K562 (cell line): ENCODE measurements at regions not wholly inside any gene's neighbourhood (a gene's known extent, or its start where the extent isn't known, plus 50 kb on each side); places are given as distances from the start of the nearest gene placed in this dataset.

Source experiments
- CHD2 ChIP-seq: IDR thresholded peaks from 2 replicates; pipeline ENCODE4 v1.6.1; 2011; ENCODE audit warnings: low read depth, low read length
- EHMT2 ChIP-seq: fragments of 450-650 bp; IDR thresholded peaks from 2 replicates; pipeline ENCODE4 v1.6.1; 2018; ENCODE audit warnings: antibody characterized with exemption
- ELF4 ChIP-seq: fragments of 450-650 bp; formaldehyde crosslinking; IDR thresholded peaks from 2 replicates; pipeline ENCODE4 v1.4.0; 2022; ENCODE audit warnings: missing genetic modification characterization
- FOS ChIP-seq: IDR thresholded peaks from 3 replicates; pipeline ENCODE4 v1.6.1; 2011; ENCODE audit not compliant: insufficient read length; ENCODE audit errors: extremely low read depth
- FOSL1 ChIP-seq: fragments of 200-800 bp; sonication (Bioruptor generic); conservative IDR thresholded peaks from 2 replicates; pipeline ENCODE4 v1.6.1; 2016; ENCODE audit warnings: missing genetic modification characterization, missing compliant biosample characterization
- FOXA3 ChIP-seq, 2 experiments: fragments of 450-650 bp in 1 of 2; sonication (generic) in 1 of 2; formaldehyde crosslinking; IDR thresholded peaks in 1 of 2; conservative IDR thresholded peaks in 1 of 2; 2 replicates each; pipeline versions ENCODE4 v1.4.0 to v1.8.0; 2020 to 2022; ENCODE audit warnings: mild to moderate bottlenecking in 2 of 2, missing genetic modification reagents in 1 of 2
- JUND ChIP-seq, 2 experiments: IDR thresholded peaks; 2 replicates in 1 of 2; 3 replicates in 1 of 2; pipeline ENCODE4 v1.6.1; 2011; ENCODE audit warnings: borderline replicate concordance in 2 of 2, low read depth in 2 of 2, low read length in 2 of 2, improper control_type of control experiment in 1 of 2, missing biosample characterization in 1 of 2, missing genetic modification characterization in 1 of 2, missing genetic modification reagents in 1 of 2
- L3MBTL2 ChIP-seq: fragments of 450-650 bp; IDR thresholded peaks from 2 replicates; pipeline ENCODE4 v1.6.1; 2016; ENCODE audit warnings: mild to moderate bottlenecking, moderate library complexity
- MBD2 ChIP-seq: sonication (generic); IDR thresholded peaks from 2 replicates; pipeline ENCODE4 v1.6.1; 2016; ENCODE audit warnings: low read depth, borderline replicate concordance
- NEUROD1 ChIP-seq: fragments of 150-350 bp; IDR thresholded peaks from 2 replicates; pipeline ENCODE4 v1.6.1; 2014; ENCODE audit warnings: borderline replicate concordance, low read length, low read depth; ENCODE audit not compliant: partially characterized antibody
- NFIC ChIP-seq: fragments of 450-650 bp; IDR thresholded peaks from 2 replicates; pipeline ENCODE4 v1.6.1; 2017; ENCODE audit warnings: mild to moderate bottlenecking, inconsistent platforms
- NFYB ChIP-seq: IDR thresholded peaks from 2 replicates; pipeline ENCODE4 v1.6.1; 2011; ENCODE audit warnings: mild to moderate bottlenecking, moderate library complexity; ENCODE audit not compliant: insufficient read length; ENCODE audit errors: extremely low read depth
- POLR2AphosphoS2 ChIP-seq: IDR thresholded peaks from 2 replicates; pipeline ENCODE4 v1.6.1; 2012; ENCODE audit warnings: low read length, improper control_type of control experiment
- PPARD ChIP-seq: fragments of 250-450 bp; sonication (Bioruptor Pico); IDR thresholded peaks from 2 replicates; pipeline ENCODE4 v1.8.0; 2022; ENCODE audit warnings: inconsistent platforms, mild to moderate bottlenecking, moderate library complexity
- ZBTB1 ChIP-seq: sonication (generic); formaldehyde crosslinking; IDR thresholded peaks from 2 replicates; pipeline ENCODE4 v1.8.1; 2023; ENCODE audit warnings: missing genetic modification reagents, low read depth, mild to moderate bottlenecking, borderline replicate concordance
- TF ChIP-seq, protein P1 (sequence below), 2 experiments: fragments of 150-350 bp in 1 of 2; IDR thresholded peaks; 2 replicates each; pipeline ENCODE4 v1.6.1; 2012 to 2016; ENCODE audit warnings: low read depth in 2 of 2, low read length in 2 of 2, mild to moderate bottlenecking in 1 of 2, moderate library complexity in 1 of 2
- TF ChIP-seq, protein P2 (sequence below): fragments of 450-650 bp; IDR thresholded peaks from 2 replicates; pipeline ENCODE4 v1.6.1; 2016
- TF ChIP-seq, protein P3 (sequence below): sonication (generic); formaldehyde crosslinking; IDR thresholded peaks from 2 replicates; pipeline ENCODE4 v1.5.0; 2020; ENCODE audit warnings: missing genetic modification reagents
- TF ChIP-seq, protein P4 (sequence below), 2 experiments: fragments of 450-650 bp in 1 of 2; sonication (generic) in 1 of 2; formaldehyde crosslinking in 1 of 2; IDR thresholded peaks in 1 of 2; conservative IDR thresholded peaks in 1 of 2; 2 replicates each; pipeline versions ENCODE4 v1.6.1 to v1.8.1; 2016 to 2023; ENCODE audit warnings: mild to moderate bottlenecking in 2 of 2, moderate library complexity in 2 of 2, inconsistent platforms in 1 of 2, missing genetic modification reagents in 1 of 2

DNA sequence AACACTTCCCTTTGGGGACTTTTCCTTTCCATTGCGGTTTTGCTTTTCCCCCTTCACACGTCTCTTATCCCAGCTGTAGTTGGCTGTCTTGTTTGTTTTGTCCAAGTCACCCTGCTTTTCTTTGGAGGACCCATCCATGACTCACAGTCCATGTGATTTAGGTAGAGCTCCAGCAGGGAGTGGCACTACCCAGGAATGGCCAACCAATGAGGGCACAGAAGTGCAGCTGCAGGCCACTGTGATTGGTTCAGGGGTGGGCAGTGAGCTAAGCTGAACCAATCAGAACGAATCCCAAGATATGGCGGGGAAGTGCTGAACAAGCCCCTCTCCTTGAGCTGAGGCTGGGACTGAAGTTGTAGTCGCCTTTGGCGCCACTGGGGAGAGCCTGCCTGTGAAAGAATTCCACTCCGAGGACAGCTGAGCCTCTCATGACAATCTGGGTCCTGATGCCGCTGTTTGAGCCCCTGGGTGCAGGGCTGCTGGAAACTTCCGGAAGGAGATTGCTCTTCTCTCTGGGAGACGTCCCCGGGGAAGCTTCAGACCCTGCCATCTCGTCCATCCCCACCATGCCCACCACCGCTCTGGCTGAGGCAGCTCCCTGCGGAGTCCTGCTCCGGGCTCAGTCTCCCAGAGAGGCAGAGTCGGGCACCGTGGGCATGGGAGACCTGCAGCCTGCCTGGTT is 62.9 kb upstream of the URI1 start (continued):
- TF ChIP-seq FOS = peak; percentile 94
- TF ChIP-seq, protein P1, sequence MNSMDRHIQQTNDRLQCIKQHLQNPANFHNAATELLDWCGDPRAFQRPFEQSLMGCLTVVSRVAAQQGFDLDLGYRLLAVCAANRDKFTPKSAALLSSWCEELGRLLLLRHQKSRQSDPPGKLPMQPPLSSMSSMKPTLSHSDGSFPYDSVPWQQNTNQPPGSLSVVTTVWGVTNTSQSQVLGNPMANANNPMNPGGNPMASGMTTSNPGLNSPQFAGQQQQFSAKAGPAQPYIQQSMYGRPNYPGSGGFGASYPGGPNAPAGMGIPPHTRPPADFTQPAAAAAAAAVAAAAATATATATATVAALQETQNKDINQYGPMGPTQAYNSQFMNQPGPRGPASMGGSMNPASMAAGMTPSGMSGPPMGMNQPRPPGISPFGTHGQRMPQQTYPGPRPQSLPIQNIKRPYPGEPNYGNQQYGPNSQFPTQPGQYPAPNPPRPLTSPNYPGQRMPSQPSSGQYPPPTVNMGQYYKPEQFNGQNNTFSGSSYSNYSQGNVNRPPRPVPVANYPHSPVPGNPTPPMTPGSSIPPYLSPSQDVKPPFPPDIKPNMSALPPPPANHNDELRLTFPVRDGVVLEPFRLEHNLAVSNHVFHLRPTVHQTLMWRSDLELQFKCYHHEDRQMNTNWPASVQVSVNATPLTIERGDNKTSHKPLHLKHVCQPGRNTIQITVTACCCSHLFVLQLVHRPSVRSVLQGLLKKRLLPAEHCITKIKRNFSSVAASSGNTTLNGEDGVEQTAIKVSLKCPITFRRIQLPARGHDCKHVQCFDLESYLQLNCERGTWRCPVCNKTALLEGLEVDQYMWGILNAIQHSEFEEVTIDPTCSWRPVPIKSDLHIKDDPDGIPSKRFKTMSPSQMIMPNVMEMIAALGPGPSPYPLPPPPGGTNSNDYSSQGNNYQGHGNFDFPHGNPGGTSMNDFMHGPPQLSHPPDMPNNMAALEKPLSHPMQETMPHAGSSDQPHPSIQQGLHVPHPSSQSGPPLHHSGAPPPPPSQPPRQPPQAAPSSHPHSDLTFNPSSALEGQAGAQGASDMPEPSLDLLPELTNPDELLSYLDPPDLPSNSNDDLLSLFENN (IDR thresholded peaks at IDR 0.05; ENCODE audit: low read depth in 2 of 2, low read length in 2 of 2) = no peak
- TF ChIP-seq FOXA3 (CRISPR knock-in tag; conservative IDR thresholded peaks at IDR 0.05 in 1 of 2, IDR thresholded peaks at IDR 0.05 in 1 of 2) = peak in 1 of 2 experiments; percentile 40; a peak in 2 of 4 replicates
- 0 out of 2 replicates have a peak, but pooled peaks have one; percentile 38 for TF ChIP-seq ELF4 (CRISPR knock-in tag)
- peak; percentile 90 for TF ChIP-seq FOSL1 (tag)
- TF ChIP-seq NFYB = peak; percentile 96
- TF ChIP-seq POLR2AphosphoS2 = no peak
- peak; percentile 56; the same call in 1 of the 2 replicates for TF ChIP-seq CHD2
- TF ChIP-seq MBD2 = peak; percentile 86; the same call in 1 of the 2 replicates
- TF ChIP-seq NFIC = no peak
- peak; percentile 82 for TF ChIP-seq L3MBTL2
- TF ChIP-seq, protein P2, sequence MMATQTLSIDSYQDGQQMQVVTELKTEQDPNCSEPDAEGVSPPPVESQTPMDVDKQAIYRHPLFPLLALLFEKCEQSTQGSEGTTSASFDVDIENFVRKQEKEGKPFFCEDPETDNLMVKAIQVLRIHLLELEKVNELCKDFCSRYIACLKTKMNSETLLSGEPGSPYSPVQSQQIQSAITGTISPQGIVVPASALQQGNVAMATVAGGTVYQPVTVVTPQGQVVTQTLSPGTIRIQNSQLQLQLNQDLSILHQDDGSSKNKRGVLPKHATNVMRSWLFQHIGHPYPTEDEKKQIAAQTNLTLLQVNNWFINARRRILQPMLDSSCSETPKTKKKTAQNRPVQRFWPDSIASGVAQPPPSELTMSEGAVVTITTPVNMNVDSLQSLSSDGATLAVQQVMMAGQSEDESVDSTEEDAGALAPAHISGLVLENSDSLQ = 0 out of 2 replicates have a peak, but pooled peaks have one; percentile 27
- peak; percentile 46; the same call in 1 of the 2 replicates for TF ChIP-seq EHMT2
- TF ChIP-seq JUND (IDR thresholded peaks at IDR 0.05; ENCODE audit: borderline replicate concordance, low read depth, low read length) = peak; percentile 76
- TF ChIP-seq JUND (tag; IDR thresholded peaks at IDR 0.05; ENCODE audit: borderline replicate concordance, low read depth, low read length) = peak; percentile 68; the same call in 1 of the 3 replicates
- no peak for TF ChIP-seq PPARD
- no peak for TF ChIP-seq ZBTB1 (CRISPR knock-in tag)
- TF ChIP-seq, protein P3, sequence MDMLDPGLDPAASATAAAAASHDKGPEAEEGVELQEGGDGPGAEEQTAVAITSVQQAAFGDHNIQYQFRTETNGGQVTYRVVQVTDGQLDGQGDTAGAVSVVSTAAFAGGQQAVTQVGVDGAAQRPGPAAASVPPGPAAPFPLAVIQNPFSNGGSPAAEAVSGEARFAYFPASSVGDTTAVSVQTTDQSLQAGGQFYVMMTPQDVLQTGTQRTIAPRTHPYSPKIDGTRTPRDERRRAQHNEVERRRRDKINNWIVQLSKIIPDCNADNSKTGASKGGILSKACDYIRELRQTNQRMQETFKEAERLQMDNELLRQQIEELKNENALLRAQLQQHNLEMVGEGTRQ (CRISPR knock-in tag) = 0 out of 2 replicates have a peak, but pooled peaks have one; percentile 4
- TF ChIP-seq, protein P4, sequence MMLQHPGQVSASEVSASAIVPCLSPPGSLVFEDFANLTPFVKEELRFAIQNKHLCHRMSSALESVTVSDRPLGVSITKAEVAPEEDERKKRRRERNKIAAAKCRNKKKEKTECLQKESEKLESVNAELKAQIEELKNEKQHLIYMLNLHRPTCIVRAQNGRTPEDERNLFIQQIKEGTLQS (IDR thresholded peaks at IDR 0.05) = peak; percentile 71; the same call in 1 of the 2 replicates
- TF ChIP-seq, protein P4 (CRISPR knock-in tag; conservative IDR thresholded peaks at IDR 0.05) = no peak
- peak; percentile 91 for TF ChIP-seq NEUROD1
